NCI-H748 (cell line): ENCODE measurements at regions not wholly inside any gene's neighbourhood (a gene's known extent, or its start where the extent isn't known, plus 50 kb on each side); places are given as distances from the start of the nearest gene placed in this dataset.

Source experiments
- DNase-seq: peaks from one replicate; lab custom pipeline; 2025; ENCODE audit not compliant: unreplicated experiment; lab: John Stamatoyannopoulos, UW

GRCh38 chr15:93250950-93251349 lies 161.9 kb upstream of the RGMA start:
- DNase-seq, result no peak

- no peak for DNase-seq
These were observed 161.2 kb upstream of the RGMA start for GRCh38 chr15:93250209-93250608.

DNA sequence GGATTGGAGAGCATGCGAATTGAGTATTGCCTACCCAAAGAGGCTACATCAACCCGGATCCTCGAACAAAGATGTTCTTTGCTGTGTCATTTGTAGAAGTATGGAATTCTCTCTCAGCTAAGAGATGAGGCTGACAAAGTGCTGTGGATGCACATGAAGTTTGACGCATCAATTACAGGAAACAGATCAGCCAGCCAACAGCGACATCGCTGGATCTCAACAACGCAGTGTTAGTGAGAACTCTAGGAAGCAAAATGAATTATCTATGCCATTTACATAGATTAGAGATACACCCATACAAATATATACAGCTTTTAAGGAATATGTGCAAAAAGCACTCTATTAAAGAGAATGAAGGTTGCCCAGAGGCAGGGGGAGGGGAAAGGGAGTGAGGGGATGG lies 160.6 kb upstream of the RGMA start:
- DNase-seq, result no peak

GRCh38 chr15:93247466-93248121 lies 158.6 kb upstream of the RGMA start:
- no peak for DNase-seq

GRCh38 chr15:93246266-93247242 lies 157.5 kb upstream of the RGMA start:
- DNase-seq, result peak; percentile 90

GRCh38 chr15:93245661-93246042 lies 156.6 kb upstream of the RGMA start:
- no peak for DNase-seq

- DNase-seq, result no peak
These were observed 156.0 kb upstream of the RGMA start for GRCh38 chr15:93244696-93245660.

GRCh38 chr15:93243573-93243972 lies 154.6 kb upstream of the RGMA start:
- DNase-seq, result no peak

DNA sequence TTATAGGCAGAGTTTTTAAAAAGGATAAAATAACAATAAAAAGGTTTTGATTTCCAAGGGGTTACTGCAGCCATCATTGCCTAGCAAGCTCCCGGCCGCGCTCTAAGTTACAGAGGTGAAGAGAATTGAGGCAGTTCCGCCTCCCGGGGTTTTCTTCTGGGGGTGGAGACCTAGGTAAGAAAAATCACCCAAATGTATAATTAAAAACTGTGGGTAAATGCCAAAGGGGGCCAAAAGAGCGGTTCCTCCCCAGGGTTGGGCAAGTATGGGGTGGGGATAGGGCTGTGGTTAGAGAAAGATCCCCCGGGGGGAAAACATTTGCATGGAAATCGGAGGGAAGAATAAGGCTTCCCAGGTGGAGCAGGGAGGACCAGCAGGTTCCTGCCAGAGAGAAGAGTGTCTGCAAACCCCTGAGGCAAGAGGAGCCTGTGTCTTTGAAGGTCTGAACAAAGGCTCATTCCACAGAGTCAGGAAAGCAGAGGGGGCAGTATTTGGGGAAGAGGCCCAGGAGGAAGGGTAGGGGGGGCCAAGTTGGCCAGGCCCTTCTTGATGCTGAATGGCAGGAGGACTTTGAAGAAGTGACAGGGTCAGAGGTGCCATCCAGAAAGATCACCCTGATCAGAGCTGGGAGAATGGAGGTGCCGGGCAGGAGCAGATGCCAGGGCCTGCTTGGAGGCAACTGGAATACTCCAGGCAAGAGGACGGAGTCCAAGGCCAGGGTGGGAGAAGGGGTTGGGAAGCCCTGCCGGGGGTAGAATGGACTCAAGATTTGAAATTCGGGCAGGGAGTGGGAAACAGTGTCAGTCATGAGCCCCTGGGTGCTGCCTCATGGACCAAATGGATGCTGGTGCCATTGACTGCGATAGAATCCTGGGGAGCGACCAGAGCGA lies 152.9 kb upstream of the RGMA start:
- DNase-seq, result peak; percentile 13

GRCh38 chr15:93239993-93240392 lies 151.0 kb upstream of the RGMA start:
- no peak for DNase-seq

- DNase-seq, result no peak
These were observed 150.6 kb upstream of the RGMA start for GRCh38 chr15:93239591-93239990.

- no peak for DNase-seq
These were observed 149.6 kb upstream of the RGMA start for GRCh38 chr15:93238641-93239040.

DNA sequence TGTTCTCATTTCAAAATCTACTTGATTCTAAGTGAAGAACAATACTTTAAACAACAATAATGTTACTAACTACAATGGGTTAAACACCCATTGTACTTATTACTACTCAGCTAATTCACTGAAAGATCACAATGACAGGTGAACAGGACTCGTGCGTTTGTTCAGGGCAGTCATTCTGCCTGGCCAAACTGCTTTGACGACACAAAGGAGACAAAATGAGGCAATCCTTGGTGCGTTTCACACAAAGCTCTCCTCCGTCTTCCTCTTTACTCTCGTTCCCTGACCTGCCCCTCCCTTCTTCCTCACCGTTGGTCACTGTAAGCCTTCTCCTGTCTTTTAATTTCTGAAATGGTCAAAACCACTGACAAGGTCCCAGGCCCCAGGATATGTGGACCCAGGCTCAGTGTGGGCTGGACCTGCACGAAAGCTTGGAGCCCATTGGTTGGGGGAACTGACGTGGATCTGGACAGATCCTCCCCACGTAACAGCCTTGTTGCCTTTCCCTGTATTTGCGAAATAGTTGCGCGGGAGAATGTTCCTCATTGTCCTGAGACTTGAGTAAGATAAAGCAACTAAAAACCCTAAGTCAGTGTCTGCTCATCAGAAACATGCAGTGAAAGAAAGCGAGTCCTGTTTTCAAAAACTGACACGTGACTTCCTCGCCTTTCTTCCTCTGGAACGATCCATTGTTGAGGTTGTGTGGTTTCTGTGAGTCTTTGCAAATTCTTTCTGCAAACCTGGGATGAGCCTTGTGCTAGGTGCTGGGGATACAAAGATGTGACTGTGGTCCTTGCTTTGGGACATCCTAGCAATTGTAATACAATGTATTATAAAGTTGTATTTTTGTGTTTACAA lies 147.1 kb upstream of the RGMA start:
- peak; percentile 25 for DNase-seq

GRCh38 chr15:93235269-93235668 lies 146.3 kb upstream of the RGMA start:
- no peak for DNase-seq

DNA sequence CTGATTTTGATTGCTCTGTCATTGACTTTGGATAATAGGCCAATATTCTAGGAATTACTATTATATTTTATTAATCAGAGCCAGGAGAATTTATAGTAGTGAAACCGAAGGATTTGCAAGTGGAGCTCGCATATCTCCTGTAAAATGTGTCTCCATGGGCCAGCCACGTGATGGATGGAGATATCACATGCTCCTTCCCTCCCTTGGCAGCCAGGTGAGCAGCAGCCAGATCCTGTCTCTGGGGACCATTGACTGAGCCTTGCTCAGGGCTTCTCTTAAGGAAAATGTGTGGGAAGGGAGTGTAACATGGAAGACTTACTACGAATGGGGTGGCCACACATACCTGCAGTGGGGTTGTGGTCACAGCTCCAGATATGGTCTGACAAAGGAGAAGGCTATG lies 144.7 kb upstream of the RGMA start:
- no peak for DNase-seq

- no peak for DNase-seq
These were observed 143.8 kb upstream of the RGMA start for GRCh38 chr15:93232845-93233244.

DNA sequence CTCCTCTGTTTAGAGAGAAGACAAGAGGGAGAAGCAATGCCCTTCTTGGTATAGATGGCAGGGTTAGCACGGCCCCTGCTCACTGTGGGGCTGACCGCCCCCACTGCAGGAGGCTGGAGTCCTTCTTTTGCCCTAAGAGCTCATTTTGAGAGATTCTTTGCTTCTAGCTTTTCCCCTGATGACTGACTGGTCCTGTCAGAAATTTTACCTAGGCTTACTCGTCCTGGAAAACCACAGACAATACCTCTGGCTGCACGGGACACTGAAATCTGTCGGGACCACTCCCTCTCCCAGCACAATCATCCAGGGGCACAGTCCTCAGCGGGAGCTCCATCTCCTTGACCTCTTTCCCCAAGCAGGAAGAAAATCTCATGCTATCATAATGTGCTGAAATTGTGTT lies 143.0 kb upstream of the RGMA start:
- no peak for DNase-seq

DNA sequence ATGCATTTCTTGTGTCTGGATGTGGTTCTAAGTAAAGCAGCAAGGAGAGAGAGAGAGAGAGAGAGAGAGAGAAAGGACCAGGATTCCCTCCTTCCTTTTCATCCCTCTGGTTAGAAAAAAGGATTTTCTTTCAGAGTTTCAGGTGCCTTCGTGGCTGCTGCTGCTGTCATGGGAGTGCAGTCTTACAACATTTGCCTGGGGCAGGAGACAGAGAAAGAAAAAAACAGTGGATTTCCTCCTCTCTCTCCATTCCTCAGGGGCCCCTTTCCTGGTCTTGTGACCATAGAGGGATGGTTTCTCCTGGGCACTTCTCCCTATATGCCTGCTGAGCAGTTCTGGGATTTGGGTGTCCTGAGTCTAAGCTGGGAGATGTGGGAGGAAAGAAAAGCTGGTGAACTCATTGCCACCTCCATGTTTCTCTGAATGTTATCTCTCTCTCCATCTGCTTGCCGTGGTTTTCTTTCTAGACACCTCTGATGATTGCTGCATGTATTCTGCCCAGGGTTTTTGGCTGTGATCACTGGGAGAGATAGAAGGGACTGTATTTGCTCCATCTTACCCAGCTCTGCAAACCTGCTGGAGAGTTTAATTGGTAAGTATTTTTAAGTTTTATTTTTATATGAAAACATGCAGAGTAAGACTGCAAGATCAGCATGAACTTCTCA lies 142.4 kb upstream of the RGMA start:
- no peak for DNase-seq

DNA sequence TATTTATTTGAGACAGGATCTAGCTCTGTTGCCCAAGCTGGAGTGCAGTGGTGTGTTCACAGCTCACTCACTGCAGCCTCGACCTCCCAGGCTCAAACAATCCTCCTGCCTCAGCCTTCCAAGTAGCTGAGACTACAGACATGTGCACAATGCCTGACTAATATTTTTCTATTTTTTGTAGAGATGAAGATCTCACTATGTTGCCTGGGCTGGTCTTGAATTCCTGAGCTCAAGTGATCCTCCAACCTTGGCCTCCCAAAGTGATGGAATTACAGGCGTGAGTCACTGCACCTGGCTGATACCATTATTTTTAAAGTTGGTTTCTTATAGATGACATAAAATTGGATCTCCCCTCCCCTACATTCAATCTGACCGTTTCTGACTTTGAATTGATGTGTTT lies 139.5 kb upstream of the RGMA start:
- no peak for DNase-seq
